NOMO-1 (cell line): ENCODE measurements at regions not wholly inside any gene's neighbourhood (a gene's known extent, or its start where the extent isn't known, plus 50 kb on each side); places are given as distances from the start of the nearest gene placed in this dataset.
A peak's percentile ranks its signal among the peaks of the same experiment; 100 is the strongest.

ENCODE experiments used
- DNase-seq, 2 experiments: peaks; one replicate each; lab custom pipeline; 2025; ENCODE audit not compliant: unreplicated experiment in 2 of 2; lab: John Stamatoyannopoulos, UW

DNA sequence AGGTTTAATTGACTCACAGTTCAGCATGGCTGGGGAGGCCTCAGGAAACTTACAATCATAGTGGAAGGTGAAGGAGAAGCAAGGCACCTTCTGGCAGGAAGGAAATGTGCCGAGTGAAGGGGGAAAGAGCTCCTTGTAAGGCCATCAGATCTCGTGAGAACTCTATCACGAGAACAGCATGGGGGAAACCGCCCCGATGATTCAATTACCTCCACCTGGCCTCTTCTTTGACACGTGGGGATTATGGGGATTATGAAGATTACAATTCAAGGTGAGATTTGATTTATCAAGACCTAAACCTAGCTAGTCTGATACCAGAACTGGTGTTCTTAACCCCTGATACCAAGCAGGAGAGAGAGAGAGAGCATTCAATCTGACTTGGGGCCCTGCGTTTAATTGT lies 258.7 kb downstream of the PTEN start:
- DNase-seq = no peak

DNA sequence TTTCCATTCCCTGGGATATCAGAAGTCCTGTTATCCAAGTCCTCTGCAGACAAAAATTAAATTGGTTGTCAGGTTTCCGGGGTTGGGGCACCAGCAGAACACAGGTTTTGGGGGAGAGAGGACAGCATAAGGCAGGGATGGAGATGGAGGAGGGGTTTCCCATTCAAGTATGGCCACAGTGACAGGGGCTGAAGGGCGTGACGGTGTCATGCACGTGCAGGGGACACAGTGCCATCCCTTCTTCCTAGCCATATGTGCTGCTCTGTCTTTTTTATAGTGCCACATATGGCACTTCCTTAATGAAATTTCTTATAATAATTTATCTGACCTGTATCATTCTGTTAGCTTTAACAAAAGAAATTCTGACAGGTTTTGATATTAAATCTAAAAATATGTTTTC lies 259.2 kb downstream of the PTEN start:
- no peak for DNase-seq

DNA sequence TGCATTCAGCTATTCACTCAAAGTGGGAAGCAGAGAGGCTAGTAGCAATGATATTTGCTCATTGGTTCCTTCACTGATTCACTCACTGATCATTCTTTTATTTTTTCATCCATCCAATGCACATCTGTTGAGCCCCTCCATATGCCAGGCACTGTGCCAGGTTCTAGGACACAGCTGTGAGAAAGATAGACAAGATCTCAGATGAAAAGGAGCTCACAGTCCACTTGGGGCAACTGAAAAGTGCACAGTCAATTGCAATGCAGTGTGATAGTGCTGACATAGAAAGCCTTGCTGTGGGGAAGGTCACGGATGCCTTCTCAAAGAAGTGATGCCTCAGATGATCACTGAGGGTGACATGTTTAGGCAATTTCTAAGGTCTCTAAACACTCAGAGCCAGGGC lies 262.3 kb downstream of the PTEN start:
- DNase-seq = no peak

DNA sequence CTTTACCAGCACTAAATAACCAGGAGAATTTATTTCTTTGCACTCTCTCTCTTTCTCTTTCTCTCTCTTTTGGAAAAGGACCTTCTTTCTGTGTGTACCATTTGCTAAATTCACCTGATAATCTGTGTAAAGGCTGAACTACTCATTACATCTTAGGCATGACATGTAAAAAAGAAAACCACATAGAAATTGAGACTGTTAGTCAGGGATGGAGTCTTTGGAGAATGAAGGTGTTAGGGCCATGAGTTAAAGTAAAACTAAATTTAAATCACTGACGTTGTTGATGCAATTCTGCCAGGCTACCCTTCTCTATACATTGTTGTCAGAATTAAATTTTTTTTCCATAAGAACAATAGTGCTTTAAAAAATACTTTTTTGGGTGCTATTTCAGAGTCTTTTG lies 263.3 kb downstream of the PTEN start:
- no peak for DNase-seq

DNA sequence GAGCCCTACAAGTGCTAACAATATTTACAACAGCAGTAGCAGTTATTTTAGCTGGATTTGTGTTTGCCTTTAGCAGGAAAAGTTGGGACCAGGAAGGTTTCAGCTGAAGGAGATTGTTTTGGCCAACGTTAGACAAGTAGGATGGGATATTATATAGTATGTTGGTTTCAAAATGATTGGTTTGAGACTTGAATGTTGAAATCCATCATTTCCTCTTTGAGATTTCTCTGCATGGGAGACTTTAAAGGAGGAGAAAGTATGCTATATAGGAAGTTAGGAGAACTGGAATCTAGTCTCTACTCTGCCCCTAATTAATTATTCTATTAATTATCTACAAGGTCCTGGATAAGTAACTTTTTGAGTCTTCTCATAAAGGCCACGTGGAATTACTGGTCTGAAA lies 263.8 kb downstream of the PTEN start:
- peak in 1 of 2 experiments; percentile 57 for DNase-seq

DNA sequence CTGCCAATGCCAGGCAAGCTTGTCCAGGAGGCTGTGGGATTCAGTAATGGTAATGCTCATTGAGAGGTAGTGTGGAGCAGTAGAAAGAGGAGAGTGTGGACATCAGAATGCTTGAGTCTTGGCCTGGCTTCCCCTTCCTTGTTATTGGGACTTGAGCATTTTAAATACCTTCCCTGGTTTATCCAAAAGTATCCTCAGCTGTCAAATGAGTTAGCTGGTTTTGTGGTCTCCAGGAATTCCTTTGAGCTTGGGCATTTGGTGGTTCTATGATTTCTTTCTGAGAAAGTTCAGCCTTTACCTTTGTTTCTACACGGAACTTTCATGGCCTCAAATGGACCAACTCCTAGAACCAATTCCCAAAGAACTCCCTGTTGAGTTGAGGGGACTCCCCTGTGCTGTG lies 264.3 kb downstream of the PTEN start:
- DNase-seq = no peak

DNA sequence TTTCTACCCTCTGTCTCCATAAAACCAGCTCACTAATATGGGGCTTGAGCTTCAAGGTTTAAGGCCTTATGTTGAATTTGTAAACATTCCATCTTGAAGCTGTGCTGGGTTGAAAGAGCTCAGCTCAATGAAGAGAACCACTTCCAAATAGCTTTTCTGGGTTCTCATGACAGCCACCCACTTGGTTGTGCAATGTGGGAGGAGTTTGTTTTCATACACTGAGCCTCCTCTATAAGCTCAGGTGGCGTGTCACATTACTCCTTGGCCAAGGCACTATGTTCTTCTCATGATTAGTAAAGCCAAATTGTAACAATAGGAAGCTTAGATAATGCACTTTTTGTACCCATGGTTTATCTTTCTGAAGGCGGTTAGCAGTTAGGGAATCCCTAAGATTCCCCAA lies 265.6 kb downstream of the PTEN start:
- no peak for DNase-seq

DNA sequence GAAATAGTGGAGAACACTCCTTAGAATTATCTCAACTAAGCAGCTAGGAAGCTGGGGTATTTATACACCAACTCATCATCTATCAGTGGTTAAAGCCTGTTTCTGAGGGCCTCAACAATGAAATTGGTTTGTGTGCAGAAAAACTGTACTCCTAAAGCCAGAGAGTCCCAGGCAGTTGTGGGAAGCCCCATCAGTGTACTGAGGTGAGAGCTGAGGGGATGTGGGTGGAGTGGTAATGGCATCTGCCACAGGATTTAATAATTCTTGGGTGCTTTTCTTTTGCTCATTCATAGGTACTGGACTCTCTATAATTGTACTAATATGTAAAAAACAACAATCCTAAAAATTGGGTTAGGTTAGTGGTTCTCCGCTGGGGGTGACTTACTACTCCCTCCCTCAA lies 267.5 kb downstream of the PTEN start:
- DNase-seq = no peak

DNA sequence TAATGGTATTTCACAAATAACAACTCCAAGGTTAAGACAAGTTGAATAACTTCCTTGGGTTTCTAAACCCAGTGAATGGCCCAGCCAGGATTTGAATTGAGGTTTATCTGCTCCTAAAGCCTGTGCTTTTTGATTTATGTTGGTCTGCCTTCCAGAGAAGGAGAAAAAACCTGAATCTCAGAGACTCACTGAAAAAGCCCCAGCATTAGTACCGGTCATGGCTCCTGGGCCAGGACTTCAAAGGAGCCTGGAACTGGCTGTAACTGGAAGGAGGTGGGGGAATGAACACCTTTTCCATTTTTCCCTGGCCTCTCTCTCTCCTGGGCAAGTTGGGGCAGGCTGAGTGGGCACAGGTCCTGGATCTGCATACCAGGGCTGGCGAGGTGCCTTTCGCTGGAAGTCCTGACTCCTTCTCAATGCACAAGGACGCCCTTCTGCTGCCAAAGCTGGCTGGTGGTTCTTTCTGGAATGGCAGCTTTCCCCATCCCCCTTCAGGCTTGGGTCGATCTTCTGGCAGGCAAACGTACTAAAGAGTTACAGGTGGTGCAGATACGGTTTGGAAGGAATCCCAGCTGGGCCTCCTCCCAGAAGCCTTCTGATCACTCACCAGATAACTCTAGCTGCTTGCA lies 268.2 kb downstream of the PTEN start:
- DNase-seq = no peak

DNA sequence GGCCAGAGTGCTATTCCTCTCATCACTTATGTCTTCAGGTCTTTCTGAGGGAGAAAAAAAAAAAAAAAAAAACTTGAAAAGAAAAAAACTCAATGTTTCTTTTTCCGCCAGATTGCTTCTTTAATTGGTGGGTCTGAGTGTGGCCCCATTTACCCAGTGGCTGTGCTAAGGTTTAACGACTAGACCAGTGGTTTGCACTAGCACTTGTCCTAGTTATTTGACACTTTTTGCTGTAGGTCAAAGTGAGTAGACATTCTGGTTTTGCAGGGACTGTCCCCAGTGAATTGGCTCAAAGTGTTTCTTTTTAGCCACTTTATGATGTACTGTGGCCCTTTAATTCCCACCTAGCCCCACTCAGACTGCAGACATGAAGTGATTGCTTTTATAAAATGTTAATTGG lies 273.3 kb downstream of the PTEN start:
- no peak for DNase-seq

DNA sequence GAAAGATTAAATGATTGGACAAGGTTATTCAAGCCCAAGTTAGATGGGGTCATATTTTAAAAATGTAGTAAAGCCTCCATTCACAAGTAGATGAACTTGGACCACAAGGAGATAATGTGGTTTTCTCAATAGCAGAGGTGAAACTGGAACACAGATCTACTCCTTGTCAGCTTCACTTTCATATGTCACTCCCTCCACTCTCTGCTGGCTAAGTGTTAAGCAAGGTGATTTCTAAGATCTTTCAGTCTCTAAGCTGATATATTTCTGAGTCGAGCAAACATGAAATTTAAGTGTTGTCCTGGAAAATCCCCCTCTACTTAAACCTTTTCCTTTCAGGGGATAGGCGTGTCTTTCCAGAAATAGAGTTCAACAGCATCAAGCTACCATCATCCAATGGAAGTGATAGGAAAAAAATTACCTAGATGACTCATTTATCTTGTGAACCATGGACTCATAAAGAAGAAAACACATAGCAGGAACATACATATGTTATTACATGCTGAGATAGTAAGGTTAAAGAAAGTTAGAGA lies 275.0 kb downstream of the PTEN start:
- no peak for DNase-seq

DNA sequence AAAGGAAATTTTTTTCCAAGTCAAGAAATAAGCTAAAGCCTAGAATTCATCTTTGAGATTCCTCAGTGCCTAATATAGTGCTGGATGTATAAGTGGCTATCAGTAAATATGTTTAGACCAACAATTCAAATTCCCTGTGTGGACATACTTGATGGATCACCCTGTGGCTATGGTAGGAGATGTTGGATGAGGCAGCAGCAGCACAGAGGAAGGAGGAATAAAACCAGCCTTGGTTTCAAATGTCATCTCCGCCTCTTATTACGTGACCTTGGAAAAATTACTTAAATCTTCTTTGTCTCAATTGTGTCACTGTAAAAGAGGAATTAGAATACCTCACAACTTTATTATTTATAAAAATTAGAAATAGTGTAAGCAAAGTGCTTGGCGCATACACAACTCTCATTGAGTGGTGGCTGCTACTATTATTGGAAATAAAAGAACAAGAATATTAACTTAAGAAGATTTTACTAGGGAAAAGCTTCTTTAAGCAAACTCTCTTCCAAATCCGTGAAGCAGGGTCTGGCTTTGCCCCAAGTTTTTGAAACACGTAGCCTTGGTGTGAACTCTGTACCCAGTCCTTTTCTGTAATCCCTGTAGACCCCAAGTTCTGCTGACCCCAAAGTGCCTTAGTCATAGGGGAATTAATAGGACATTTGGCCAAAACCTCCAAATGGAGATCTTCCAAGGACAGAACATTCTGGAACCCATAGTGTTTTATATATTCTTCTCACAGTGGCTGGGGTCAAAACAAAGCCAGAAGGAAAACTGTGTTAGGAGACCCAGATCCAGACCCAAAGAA lies 283.8 kb downstream of the PTEN start:
- DNase-seq = no peak

DNA sequence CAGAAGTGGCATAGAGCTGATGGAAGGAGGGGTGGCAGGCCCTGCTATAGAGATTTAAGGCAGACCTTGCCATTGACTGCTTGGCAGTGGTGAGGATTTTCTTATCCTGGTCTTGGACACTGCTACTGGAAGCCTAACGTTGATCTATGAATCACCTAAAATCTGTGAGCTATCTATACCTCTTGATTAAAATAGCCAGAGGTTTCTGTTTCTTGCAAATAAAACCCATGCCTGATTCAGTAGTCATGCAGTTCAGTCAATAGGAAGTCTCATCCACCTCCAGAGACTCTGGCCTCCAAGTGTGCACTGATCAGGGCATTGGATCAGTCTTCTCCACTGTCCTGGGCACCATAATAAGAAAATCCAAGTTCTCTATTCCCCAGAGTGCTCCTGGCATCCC lies 286.5 kb downstream of the PTEN start:
- no peak for DNase-seq

DNA sequence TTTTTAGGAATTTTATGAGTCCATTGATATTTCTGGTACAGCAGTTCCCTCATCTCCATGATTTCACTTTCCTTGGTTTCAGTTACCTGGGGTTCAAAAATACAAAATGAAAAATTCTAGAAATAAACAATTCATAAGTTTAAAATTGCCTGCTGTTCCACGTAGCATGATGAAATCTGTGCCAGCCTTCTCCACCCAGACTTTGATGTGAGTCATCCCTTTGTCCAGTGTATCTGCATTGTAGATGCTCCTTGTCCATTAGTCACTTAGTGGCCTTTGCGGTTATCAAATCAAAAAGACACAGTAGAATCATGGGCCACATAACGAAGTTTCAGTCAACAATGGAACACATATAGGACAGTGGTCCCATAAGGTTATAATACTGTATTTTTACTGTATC lies 286.9 kb downstream of the PTEN start:
- no peak for DNase-seq

DNA sequence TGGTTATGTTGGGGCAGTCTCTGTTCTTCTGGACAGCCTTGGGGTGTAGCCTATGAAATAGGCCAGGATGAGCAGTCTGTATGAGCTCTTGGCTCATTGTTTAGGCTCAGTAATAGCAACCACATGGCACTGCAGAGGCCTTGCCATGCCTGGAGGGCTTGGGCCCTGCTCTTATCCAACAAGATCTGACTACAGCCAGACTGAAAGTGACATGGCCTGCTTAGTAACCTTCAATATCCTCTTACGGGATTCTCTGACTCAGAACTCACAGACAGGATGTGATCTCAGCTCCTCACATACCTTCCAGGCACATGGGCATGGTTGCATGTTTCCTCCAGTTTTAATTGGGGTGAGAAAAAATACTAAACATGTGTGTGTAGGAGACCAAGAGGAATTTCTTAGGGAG lies 289.3 kb downstream of the PTEN start:
- no peak for DNase-seq

DNA sequence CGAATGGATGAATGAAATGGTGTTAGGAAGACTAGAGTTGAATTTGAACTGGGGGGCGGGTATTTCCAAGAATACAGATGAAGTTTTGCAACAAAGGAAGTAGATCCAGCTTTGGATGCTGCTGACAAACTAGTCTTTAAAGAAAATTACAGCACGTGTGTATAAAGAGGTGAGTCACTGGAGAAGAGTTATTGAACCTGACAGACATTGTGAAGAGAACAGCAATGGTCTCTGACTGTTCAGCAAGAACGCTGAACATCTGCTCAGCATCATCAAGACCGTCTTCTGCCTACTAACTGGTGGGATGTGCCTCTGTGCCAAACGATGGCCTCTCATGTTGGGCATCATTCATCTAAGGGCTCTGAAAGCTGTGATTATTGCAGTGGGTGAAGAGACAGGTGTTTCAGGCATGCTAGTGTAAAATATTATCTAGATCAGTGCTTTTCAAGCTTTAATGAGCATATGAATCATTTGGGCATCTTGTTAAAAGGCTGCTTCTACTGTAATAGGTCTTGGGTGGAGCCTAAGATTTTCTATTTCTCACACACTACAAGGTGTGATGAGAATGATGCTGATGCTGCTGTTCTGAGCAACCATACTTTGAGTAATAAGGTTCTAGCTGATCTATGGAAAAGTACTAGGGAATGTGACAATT lies 291.3 kb downstream of the PTEN start:
- DNase-seq = no peak

DNA sequence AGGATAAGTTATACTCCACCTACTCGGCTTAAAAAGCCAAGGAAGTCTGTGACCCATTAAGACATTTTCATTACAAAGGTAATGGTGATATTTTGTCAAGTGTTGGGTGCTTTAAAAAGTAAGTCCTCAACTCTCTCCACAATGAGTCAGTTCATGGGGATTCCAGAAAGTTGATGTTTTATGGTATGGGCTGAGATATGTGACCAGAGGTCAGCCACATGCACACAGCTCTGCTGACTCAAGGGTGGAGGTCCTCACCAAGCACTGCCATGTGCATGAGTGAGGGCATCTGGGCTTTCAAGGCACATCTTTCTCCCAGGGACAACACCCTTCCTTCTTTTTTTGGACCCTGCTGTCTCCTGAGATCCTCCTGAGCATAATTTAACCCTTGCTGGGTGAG lies 292.9 kb downstream of the PTEN start:
- no peak for DNase-seq

DNA sequence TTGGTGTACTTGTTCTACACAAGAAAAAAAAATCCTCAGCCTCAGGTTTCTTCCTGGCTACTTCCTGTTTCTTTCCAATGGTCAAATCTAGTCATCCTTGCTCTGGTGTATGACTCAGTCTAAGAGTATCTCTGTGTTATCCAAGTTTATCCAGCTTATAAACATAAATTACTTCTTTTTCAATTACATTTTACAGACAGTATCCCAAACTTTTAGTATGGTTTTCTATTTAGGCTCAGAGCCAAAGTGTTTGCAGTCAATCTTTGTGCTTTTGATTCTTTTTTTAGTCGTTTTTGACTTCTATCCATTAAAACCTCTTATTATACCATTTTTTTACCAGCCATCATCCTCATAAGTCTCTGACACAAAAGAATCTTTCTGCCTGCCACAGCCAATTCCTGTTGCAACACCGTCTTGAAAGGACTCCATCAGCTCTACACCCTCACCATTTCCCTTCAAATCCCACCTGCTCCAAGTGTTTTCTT lies 294.6 kb downstream of the PTEN start:
- peak in 1 of 2 experiments; percentile 68 for DNase-seq

DNA sequence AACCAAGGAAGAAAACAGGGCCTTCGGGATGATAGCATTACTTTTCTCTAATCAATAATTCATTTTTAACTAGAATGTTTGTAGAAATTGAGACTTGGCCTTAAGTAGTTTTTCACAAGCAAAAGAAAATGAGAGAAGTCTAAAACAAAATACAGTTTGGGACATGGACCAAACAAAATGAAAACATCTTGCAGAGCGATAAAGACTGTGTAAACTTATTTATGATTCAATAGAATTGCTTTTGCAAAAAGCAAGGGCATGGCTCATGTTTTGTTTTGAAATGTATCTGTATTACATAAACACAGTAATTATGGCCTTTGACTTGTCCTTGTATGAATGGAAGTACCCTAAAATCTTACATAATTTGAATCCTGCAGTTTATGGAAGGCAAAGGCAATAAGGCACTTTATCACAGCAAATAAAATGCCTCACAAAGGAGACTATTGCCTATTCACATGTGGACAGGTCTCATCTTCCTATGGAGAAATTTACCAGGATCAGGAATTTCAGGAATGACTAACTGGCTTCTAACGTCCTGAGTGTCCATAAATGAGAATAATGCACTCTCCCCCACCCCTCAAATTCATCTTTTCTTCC lies 295.2 kb downstream of the PTEN start:
- no peak for DNase-seq

DNA sequence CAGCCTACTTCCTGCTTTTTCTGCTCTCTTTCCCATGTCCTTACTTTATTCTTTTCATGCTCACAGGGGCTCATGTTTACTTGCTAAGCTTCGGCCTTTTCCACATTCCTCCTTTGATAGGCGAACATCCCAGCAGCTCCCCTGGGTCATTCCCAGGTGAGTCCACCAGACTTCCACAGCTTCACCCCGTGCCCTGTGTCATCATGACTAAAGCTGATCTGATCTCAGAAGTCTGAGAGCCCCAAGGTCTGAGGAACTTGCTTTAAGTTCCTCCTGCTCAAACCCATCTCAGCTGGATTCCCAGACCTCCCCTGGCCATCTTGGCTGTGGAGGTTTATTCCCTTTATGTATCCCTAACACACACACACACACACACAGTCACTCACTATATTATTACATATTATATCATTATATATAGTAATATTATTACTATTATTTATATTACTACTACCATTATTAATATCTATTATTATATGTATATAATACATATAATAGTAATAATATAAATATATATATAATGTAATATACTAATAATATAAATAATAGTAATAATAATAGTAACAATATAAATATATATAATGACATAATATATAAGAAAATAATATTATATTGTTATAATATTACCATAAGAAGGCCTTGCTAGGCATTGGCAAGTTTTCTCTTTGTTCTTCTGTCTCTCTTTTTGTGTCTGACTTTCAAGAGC lies 295.9 kb downstream of the PTEN start:
- DNase-seq = peak in 1 of 2 experiments; percentile 18

DNA sequence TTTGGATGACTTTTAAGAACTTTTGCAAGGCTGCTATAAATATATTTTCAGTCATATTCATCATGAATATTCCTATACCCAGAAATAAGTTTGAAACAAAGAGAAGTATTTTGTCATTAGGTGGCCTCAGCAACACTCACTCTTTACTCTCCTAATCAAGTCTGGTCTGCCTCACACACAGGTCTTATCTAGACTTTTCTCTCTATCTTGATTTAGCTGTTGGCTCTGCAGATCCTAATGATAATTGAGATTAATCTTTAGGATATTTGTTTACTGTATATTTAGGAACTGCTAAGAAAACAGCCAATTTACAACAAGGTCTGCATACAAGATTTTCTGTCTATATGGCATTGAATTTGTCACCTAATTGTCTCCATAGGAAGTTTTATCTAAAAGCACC lies 297.6 kb downstream of the PTEN start:
- no peak for DNase-seq
